A549 (cell line): ENCODE measurements at regions not wholly inside any gene's neighbourhood (a gene's known extent, or its start where the extent isn't known, plus 50 kb on each side); places are given as distances from the start of the nearest gene placed in this dataset.

Experiments
- ATAC-seq, 2 experiments: fragments of 200-7000 bp in 1 of 2; fragments of >200 bp in 1 of 2; cut with Nextera tagmentation in 1 of 2; cut with Tn5 transposase in 1 of 2; 3 replicates each; pipeline versions ENCODE4 v1.8.0 to v1.9.1; 2018 to 2020; ENCODE audit warnings: mild to moderate bottlenecking in 1 of 2, moderate library complexity in 1 of 2
- CTCF ChIA-PET: fragments of 300-600 bp; sonication (Branson Sonifier 250); formaldehyde crosslinking; extraction: SDS; loops from one replicate; lab custom pipeline; 2021; ENCODE audit warnings: antibody characterized with exemption, inconsistent platforms; lab: Yijun Ruan, JAX
- POLR2A ChIA-PET: fragments of 350-600 bp; formaldehyde crosslinking; extraction: SDS; loops from one replicate; lab custom pipeline; 2021; ENCODE audit warnings: antibody characterized with exemption, inconsistent platforms; lab: Yijun Ruan, JAX
- DNase-seq, 2 experiments: peaks; one replicate each; pipeline versions ENCODE4 v3.0.0 to v3.0.0-alpha.2; 2011 to 2016; ENCODE audit warnings: low read depth in 1 of 2, low spot score in 1 of 2
- FAIRE-seq: peaks from 2 replicates; lab custom pipeline; 2011; peaks lifted over from hg19 to GRCh38; lab: Jason Lieb, UNC
- H3K27ac ChIP-seq, 2 experiments: fragments of >200 bp; sonication (Bioruptor Twin); formaldehyde crosslinking; 3 replicates each; pipeline ENCODE4 v1.5.1; 2016 to 2017
- H3K4me1 ChIP-seq: fragments of >200 bp; sonication (Bioruptor Twin); formaldehyde crosslinking; 3 replicates; pipeline ENCODE4 v1.6.1; 2016
- H3K4me2 ChIP-seq: fragments of >200 bp; sonication (Bioruptor Twin); formaldehyde crosslinking; 3 replicates; pipeline ENCODE4 v1.6.1; 2016
- H3K4me3 ChIP-seq: fragments of >200 bp; sonication (Bioruptor Twin); formaldehyde crosslinking; 3 replicates; pipeline ENCODE4 v1.5.1; 2016
- H3K9me3 ChIP-seq: fragments of >200 bp; sonication (Bioruptor Twin); formaldehyde crosslinking; 3 replicates; pipeline ENCODE4 v1.6.1; 2016
- BHLHE40 ChIP-seq: IDR thresholded peaks from 2 replicates; pipeline ENCODE4 v1.6.1; 2012; ENCODE audit warnings: low read depth, low read length, inconsistent platforms
- CBX8 ChIP-seq: fragments of 200-600 bp; sonication (generic); IDR thresholded peaks from 2 replicates; pipeline ENCODE4 v1.6.1; 2016
- EHMT2 ChIP-seq: fragments of 200-600 bp; sonication (generic); IDR thresholded peaks from 2 replicates; pipeline ENCODE4 v1.6.1; 2016; ENCODE audit warnings: antibody characterized with exemption, low read depth, mild to moderate bottlenecking, moderate library complexity
- FOSB ChIP-seq: fragments of 250-450 bp; sonication (Bioruptor Pico); IDR thresholded peaks from 2 replicates; pipeline ENCODE4 v1.5.0; 2020; ENCODE audit warnings: mild to moderate bottlenecking, moderate library complexity
- FOSL2 ChIP-seq, 2 experiments: fragments of 450-650 bp in 1 of 2; fragments of >200 bp in 1 of 2; sonication (Bioruptor Twin) in 1 of 2; formaldehyde crosslinking; IDR thresholded peaks; 2 replicates each; pipeline versions ENCODE4 v1.5.0 to v1.6.1; 2016 to 2020; ENCODE audit warnings: mild to moderate bottlenecking in 1 of 2, moderate library complexity in 1 of 2
- FOXS1 ChIP-seq: fragments of 250-450 bp; sonication (Bioruptor Pico); IDR thresholded peaks from 2 replicates; pipeline ENCODE4 v1.5.0; 2020; ENCODE audit warnings: mild to moderate bottlenecking, moderate library complexity
- GATA3 ChIP-seq: IDR thresholded peaks from 2 replicates; pipeline ENCODE4 v1.6.1; 2012; ENCODE audit warnings: borderline replicate concordance
- HOXA7 ChIP-seq: fragments of 250-450 bp; sonication (Bioruptor Pico); IDR thresholded peaks from 2 replicates; pipeline ENCODE4 v1.5.0; 2020; ENCODE audit warnings: mild to moderate bottlenecking, moderate library complexity
- HOXB13 ChIP-seq: fragments of 250-450 bp; sonication (Bioruptor Pico); IDR thresholded peaks from 2 replicates; pipeline ENCODE4 v1.5.0; 2020; ENCODE audit warnings: low read depth, mild to moderate bottlenecking, moderate library complexity
- HOXB5 ChIP-seq: fragments of 250-450 bp; sonication (Bioruptor Pico); IDR thresholded peaks from 2 replicates; pipeline ENCODE4 v1.5.0; 2020; ENCODE audit warnings: mild to moderate bottlenecking, moderate library complexity
- JUN ChIP-seq, 2 experiments: fragments of >200 bp; sonication (Bioruptor Twin); formaldehyde crosslinking; IDR thresholded peaks; 2 replicates in 1 of 2; 3 replicates in 1 of 2; pipeline ENCODE4 v1.6.1; 2016 to 2017
- MYC ChIP-seq: IDR thresholded peaks from 2 replicates; pipeline ENCODE4 v1.6.1; 2012; ENCODE audit warnings: mild to moderate bottlenecking, inconsistent platforms, low read length, improper control_type of control experiment, borderline replicate concordance
- NPAS2 ChIP-seq: fragments of 250-450 bp; sonication (Bioruptor Pico); IDR thresholded peaks from 2 replicates; pipeline ENCODE4 v1.8.0; 2022; ENCODE audit warnings: mild to moderate bottlenecking, moderate library complexity, borderline replicate concordance
- NR3C1 ChIP-seq: fragments of >200 bp; sonication (Bioruptor Twin); formaldehyde crosslinking; IDR thresholded peaks from 3 replicates; pipeline ENCODE4 v1.6.1; 2017
- PHF8 ChIP-seq: fragments of 200-600 bp; sonication (generic); IDR thresholded peaks from 2 replicates; pipeline ENCODE4 v1.6.1; 2016; ENCODE audit warnings: low read depth, mild to moderate bottlenecking, antibody characterized with exemption, moderate library complexity, borderline replicate concordance
- POLR2AphosphoS2 ChIP-seq: conservative IDR thresholded peaks from 2 replicates; pipeline ENCODE4 v1.6.1; 2012; ENCODE audit warnings: low read length, improper control_type of control experiment, inconsistent platforms
- RFX5 ChIP-seq: fragments of 450-650 bp; IDR thresholded peaks from 2 replicates; pipeline ENCODE4 v1.7.1; 2014; ENCODE audit warnings: antibody characterized with exemption, mild to moderate bottlenecking, moderate library complexity
- SREBF2 ChIP-seq: fragments of 450-650 bp; IDR thresholded peaks from 2 replicates; pipeline ENCODE4 v1.6.1; 2014; ENCODE audit warnings: mild to moderate bottlenecking, moderate library complexity
- TFCP2L1 ChIP-seq: fragments of 250-450 bp; sonication (Bioruptor Pico); IDR thresholded peaks from 2 replicates; pipeline ENCODE4 v1.5.0; 2021; ENCODE audit warnings: mild to moderate bottlenecking
- ZC3H11A ChIP-seq: fragments of 450-650 bp; IDR thresholded peaks from 2 replicates; pipeline ENCODE4 v1.6.1; 2014; ENCODE audit warnings: antibody characterized with exemption, mild to moderate bottlenecking
- ZFP36 ChIP-seq: fragments of 450-650 bp; IDR thresholded peaks from 2 replicates; pipeline ENCODE4 v1.6.1; 2014; ENCODE audit warnings: borderline replicate concordance; ENCODE audit not compliant: partially characterized antibody
- ZSCAN20 ChIP-seq: fragments of 250-450 bp; sonication (Bioruptor Pico); IDR thresholded peaks from 2 replicates; pipeline ENCODE4 v1.8.0; 2022; ENCODE audit warnings: mild to moderate bottlenecking, moderate library complexity
- WGBS: methylation state at CpG from one replicate; pipeline ENCODE4 v1.1.6; 2017; ENCODE audit errors: missing lambda C conversion rate; 5-methylcytosine and 5-hydroxymethylcytosine counted together
- TF ChIP-seq, protein P1 (sequence below): fragments of >200 bp; sonication (Bioruptor Twin); formaldehyde crosslinking; IDR thresholded peaks from 3 replicates; pipeline ENCODE4 v1.5.1; 2016
- TF ChIP-seq, protein P2 (sequence below): fragments of 450-650 bp; IDR thresholded peaks from 2 replicates; pipeline ENCODE4 v1.6.1; 2014; ENCODE audit warnings: antibody characterized with exemption
- TF ChIP-seq, protein P3 (sequence below): IDR thresholded peaks from 2 replicates; pipeline ENCODE4 v1.6.1; 2012
- TF ChIP-seq, protein P4 (sequence below): fragments of 150-350 bp; IDR thresholded peaks from 2 replicates; pipeline ENCODE4 v1.6.1; 2014; ENCODE audit warnings: low read depth, mild to moderate bottlenecking, low read length

DNA sequence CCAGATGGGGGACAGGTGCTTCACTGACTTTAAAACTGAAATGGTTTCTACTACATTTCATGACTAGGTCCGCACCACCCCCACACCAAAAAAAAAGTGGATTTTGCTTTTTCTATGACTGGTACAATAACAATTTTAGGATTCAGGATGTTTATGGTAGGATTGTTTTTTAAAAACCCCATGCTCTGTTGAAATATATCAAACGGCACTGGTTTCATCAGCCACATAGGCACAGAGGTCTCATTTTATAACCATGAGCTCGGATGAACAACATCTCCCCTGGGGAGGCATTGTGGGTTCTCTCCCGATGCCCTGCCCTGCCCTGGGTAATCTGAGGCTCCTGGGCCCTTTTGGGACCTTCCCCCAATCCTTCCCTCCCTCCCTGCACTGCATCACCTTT is 202.7 kb upstream of the KBTBD8 start:
- POLR2A ChIA-PET = no interaction called here
- no peak overlapping the region for H3K4me2 ChIP-seq

DNA sequence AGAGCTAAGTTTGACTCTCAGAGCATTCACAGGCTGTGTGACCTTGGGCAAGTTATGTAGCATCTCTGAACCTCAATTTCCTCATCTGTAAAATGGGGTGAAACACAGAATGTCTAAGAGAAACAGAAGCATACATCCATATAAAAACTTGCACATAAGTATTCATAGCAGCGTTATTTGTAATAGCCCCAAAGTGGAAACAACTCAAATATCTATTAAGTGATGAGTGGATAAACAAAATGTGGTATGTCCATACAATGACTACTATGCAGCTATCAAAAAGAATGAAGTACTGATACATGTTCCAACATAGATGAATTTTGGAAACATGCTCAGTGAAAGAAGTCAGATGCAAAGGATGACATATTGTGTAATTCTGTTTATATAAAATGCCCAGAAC is 201.8 kb upstream of the KBTBD8 start:
- FAIRE-seq = no peak
- Histone ChIP-seq H3K4me1 (no peaks in the 10 kb centered on the region), H3K4me3 (no peak overlapping the region), H3K27ac (no peak overlapping the region), H3K9me3 (no peaks in the 10 kb centered on the region), H3K4me2 (no peak overlapping the region)
- ChIA-PET POLR2A (no interaction called here), CTCF (interaction anchor here (1.1 kb wide), 1 partner anchor 388 kb away, joined by 4 read pairs; no protein-coding TSS in a partner anchor)
- TF ChIP-seq EHMT2 (no peak), TFCP2L1 (CRISPR knock-in tag) (no peak), SREBF2 (no peak), PHF8 (no peak), GATA3 (no peak), JUN (IDR thresholded peaks at IDR 0.05) (no peak), ZC3H11A (no peak), POLR2AphosphoS2 (no peak), RFX5 (no peak), FOSB (CRISPR knock-in tag) (no peak), ZFP36 (no peak), CBX8 (no peak), HOXB5 (CRISPR knock-in tag) (no peak), NR3C1 (no peak)
- TF ChIP-seq, protein P1, sequence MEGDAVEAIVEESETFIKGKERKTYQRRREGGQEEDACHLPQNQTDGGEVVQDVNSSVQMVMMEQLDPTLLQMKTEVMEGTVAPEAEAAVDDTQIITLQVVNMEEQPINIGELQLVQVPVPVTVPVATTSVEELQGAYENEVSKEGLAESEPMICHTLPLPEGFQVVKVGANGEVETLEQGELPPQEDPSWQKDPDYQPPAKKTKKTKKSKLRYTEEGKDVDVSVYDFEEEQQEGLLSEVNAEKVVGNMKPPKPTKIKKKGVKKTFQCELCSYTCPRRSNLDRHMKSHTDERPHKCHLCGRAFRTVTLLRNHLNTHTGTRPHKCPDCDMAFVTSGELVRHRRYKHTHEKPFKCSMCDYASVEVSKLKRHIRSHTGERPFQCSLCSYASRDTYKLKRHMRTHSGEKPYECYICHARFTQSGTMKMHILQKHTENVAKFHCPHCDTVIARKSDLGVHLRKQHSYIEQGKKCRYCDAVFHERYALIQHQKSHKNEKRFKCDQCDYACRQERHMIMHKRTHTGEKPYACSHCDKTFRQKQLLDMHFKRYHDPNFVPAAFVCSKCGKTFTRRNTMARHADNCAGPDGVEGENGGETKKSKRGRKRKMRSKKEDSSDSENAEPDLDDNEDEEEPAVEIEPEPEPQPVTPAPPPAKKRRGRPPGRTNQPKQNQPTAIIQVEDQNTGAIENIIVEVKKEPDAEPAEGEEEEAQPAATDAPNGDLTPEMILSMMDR = no peak
- TF ChIP-seq, protein P2, sequence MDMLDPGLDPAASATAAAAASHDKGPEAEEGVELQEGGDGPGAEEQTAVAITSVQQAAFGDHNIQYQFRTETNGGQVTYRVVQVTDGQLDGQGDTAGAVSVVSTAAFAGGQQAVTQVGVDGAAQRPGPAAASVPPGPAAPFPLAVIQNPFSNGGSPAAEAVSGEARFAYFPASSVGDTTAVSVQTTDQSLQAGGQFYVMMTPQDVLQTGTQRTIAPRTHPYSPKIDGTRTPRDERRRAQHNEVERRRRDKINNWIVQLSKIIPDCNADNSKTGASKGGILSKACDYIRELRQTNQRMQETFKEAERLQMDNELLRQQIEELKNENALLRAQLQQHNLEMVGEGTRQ = no peak
- no peak for DNase-seq
- WGBS = 44% methylated on average over 1 of the region's 1 CpG
- ATAC-seq = no peak

More for the DNA sequence above, 202.7 kb upstream of the KBTBD8 start:
- Histone ChIP-seq H3K9me3 (no peaks in the 10 kb centered on the region), H3K27ac (no peak overlapping the region), H3K4me3 (no peak overlapping the region), H3K4me1 (no peaks in the 10 kb centered on the region)
- no peak for ATAC-seq
- TF ChIP-seq FOSL2 (IDR thresholded peaks at IDR 0.05) (no peak), FOSL2 (CRISPR knock-in tag; IDR thresholded peaks at IDR 0.05) (no peak), HOXB13 (CRISPR knock-in tag) (no peak), FOSB (CRISPR knock-in tag) (no peak), NPAS2 (CRISPR knock-in tag) (no peak), RFX5 (no peak), BHLHE40 (no peak), FOXS1 (CRISPR knock-in tag) (no peak), MYC (no peak), HOXB5 (CRISPR knock-in tag) (no peak), HOXA7 (no peak), CBX8 (no peak), ZSCAN20 (CRISPR knock-in tag) (no peak)
- TF ChIP-seq, protein P3, sequence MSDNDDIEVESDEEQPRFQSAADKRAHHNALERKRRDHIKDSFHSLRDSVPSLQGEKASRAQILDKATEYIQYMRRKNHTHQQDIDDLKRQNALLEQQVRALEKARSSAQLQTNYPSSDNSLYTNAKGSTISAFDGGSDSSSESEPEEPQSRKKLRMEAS = no peak
- TF ChIP-seq, protein P4, sequence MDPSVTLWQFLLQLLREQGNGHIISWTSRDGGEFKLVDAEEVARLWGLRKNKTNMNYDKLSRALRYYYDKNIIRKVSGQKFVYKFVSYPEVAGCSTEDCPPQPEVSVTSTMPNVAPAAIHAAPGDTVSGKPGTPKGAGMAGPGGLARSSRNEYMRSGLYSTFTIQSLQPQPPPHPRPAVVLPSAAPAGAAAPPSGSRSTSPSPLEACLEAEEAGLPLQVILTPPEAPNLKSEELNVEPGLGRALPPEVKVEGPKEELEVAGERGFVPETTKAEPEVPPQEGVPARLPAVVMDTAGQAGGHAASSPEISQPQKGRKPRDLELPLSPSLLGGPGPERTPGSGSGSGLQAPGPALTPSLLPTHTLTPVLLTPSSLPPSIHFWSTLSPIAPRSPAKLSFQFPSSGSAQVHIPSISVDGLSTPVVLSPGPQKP = no peak
- no peak for FAIRE-seq
- CTCF ChIA-PET = interaction anchor here (1.1 kb wide), 1 partner anchor 387 kb away, joined by 4 read pairs; no protein-coding TSS in a partner anchor
- no peak for DNase-seq
- WGBS = 34% methylated on average over 4 of the region's 4 CpGs
